B cell (primary cell): ENCODE measurements at regions not wholly inside any gene's neighbourhood (a gene's known extent, or its start where the extent isn't known, plus 50 kb on each side); places are given as distances from the start of the nearest gene placed in this dataset.

Experiments used
- EZH2 ChIP-seq: IDR thresholded peaks from 2 replicates; pipeline ENCODE4 v1.6.1; 2012; ENCODE audit warnings: borderline replicate concordance, low read depth, mild to moderate bottlenecking, moderate library complexity, low read length; ENCODE audit not compliant: insufficient read depth, poor library complexity, severe bottlenecking
- TF ChIP-seq, protein P1 (sequence below): fragments of 200-600 bp; IDR thresholded peaks from one replicate; pipeline ENCODE4 v1.8.0; 2022; ENCODE audit warnings: antibody characterized with exemption, mild to moderate bottlenecking

DNA sequence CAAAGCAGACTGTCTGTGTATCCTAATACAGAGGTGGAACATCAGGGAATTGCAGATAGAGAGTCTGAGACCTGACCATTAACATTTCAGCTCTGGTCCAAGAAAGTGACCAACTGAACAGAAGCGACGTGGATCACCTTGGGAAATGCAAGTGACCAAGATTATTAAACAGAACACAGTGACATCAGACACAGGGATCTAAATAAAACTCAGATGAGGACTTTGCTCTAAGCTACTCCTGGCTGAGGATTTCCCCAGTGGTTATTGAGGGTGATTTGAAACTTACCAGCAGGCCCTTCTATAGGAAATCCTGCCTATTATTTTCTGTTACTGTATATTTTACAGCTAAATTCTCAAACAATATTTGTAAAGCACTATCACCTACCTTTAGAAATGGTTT lies 436.0 kb downstream of the TMEM38B start:
- TF ChIP-seq EZH2 = no peak
- TF ChIP-seq, protein P1, sequence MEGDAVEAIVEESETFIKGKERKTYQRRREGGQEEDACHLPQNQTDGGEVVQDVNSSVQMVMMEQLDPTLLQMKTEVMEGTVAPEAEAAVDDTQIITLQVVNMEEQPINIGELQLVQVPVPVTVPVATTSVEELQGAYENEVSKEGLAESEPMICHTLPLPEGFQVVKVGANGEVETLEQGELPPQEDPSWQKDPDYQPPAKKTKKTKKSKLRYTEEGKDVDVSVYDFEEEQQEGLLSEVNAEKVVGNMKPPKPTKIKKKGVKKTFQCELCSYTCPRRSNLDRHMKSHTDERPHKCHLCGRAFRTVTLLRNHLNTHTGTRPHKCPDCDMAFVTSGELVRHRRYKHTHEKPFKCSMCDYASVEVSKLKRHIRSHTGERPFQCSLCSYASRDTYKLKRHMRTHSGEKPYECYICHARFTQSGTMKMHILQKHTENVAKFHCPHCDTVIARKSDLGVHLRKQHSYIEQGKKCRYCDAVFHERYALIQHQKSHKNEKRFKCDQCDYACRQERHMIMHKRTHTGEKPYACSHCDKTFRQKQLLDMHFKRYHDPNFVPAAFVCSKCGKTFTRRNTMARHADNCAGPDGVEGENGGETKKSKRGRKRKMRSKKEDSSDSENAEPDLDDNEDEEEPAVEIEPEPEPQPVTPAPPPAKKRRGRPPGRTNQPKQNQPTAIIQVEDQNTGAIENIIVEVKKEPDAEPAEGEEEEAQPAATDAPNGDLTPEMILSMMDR = no peak
